Bronchial epithelial cell (primary cell): ENCODE measurements at regions not wholly inside any gene's neighbourhood (a gene's known extent, or its start where the extent isn't known, plus 50 kb on each side); places are given as distances from the start of the nearest gene placed in this dataset.

ENCODE experiments used
- DNase-seq: peaks from one replicate; pipeline ENCODE4 v3.0.0-alpha.2; 2010; ENCODE audit warnings: low read depth
- FAIRE-seq: peaks from 2 replicates; lab custom pipeline; 2011; peaks lifted over from hg19 to GRCh38; lab: Jason Lieb, UNC
- H3K27me3 ChIP-seq: 2 replicates; pipeline ENCODE4 v1.5.1; 2011; ENCODE audit warnings: low read length; ENCODE audit not compliant: control insufficient read depth, insufficient read depth
- H3K36me3 ChIP-seq: 2 replicates; pipeline ENCODE4 v1.5.1; 2011; ENCODE audit warnings: low read length; ENCODE audit not compliant: control insufficient read depth, insufficient read depth
- H3K4me3 ChIP-seq: 2 replicates; pipeline ENCODE4 v1.5.1; 2011; ENCODE audit warnings: mild to moderate bottlenecking, low read depth, low read length, control low read depth
- TF ChIP-seq, protein P1 (sequence below): IDR thresholded peaks from 2 replicates; pipeline ENCODE4 v1.5.1; 2011; ENCODE audit warnings: mild to moderate bottlenecking, moderate library complexity, low read length, control low read depth, inconsistent platforms; ENCODE audit not compliant: insufficient read depth, severe bottlenecking

GRCh38 chr5:50963971-50964745 lies 297.7 kb downstream of the PARP8 start:
- Histone ChIP-seq H3K36me3 (no peaks in the 10 kb centered on the region), H3K4me3 (no peak overlapping the region), H3K27me3 (peaks cover 19% of the 10 kb centered on the region)
- FAIRE-seq: no peak
- TF ChIP-seq, protein P1, sequence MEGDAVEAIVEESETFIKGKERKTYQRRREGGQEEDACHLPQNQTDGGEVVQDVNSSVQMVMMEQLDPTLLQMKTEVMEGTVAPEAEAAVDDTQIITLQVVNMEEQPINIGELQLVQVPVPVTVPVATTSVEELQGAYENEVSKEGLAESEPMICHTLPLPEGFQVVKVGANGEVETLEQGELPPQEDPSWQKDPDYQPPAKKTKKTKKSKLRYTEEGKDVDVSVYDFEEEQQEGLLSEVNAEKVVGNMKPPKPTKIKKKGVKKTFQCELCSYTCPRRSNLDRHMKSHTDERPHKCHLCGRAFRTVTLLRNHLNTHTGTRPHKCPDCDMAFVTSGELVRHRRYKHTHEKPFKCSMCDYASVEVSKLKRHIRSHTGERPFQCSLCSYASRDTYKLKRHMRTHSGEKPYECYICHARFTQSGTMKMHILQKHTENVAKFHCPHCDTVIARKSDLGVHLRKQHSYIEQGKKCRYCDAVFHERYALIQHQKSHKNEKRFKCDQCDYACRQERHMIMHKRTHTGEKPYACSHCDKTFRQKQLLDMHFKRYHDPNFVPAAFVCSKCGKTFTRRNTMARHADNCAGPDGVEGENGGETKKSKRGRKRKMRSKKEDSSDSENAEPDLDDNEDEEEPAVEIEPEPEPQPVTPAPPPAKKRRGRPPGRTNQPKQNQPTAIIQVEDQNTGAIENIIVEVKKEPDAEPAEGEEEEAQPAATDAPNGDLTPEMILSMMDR: no peak
- DNase-seq: no peak

- peaks cover 28% of the 10 kb centered on the region for H3K27me3 ChIP-seq
- FAIRE-seq: no peak
- DNase-seq: no peak
- TF ChIP-seq, protein P1: no peak
- H3K4me3 ChIP-seq: no peak overlapping the region
- no peaks in the 10 kb centered on the region for H3K36me3 ChIP-seq
Observed at GRCh38 chr5:50964746-50965653, 298.6 kb downstream of the PARP8 start.

GRCh38 chr5:50965654-50966375 lies 299.4 kb downstream of the PARP8 start:
- Histone ChIP-seq H3K4me3 (no peak overlapping the region), H3K27me3 (peaks cover 32% of the 10 kb centered on the region), H3K36me3 (no peaks in the 10 kb centered on the region)
- FAIRE-seq: no peak
- DNase-seq: no peak
- TF ChIP-seq, protein P1: no peak

DNA sequence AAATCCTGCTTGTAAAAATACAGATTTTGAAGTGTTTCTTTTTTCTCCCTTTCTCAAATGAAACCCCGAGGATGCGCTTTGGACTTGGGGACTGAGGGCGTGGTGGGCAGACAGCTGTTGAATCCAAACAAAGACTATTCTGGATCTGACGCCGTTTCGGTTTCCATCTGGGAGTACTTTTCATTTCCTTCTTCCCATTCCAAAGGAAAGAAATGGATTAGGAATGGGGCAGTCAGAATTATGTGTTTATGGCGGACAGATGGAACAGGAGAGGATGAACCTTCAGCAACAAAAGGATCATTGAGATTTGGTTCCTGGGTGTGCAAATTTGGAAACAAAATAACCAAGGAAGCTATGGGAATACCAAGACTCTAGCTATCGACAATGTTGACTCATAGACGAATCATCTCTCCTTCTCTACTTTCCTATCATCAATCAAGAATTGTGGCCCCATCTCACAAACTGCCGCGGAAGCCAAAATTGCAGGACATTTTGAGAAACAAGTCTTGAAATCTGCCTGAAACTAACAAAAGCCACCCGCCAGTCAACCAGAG lies 300.6 kb downstream of the PARP8 start:
- no peak for FAIRE-seq
- H3K27me3 ChIP-seq: peaks cover 32% of the 10 kb centered on the region
- TF ChIP-seq, protein P1: no peak

GRCh38 chr5:50967563-50968355 lies 301.3 kb downstream of the PARP8 start:
- FAIRE-seq (no peak), DNase-seq (no peak)
- TF ChIP-seq, protein P1: no peak
- Histone ChIP-seq H3K27me3 (peaks cover 32% of the 10 kb centered on the region), H3K4me3 (no peak overlapping the region), H3K36me3 (no peaks in the 10 kb centered on the region)

More for the DNA sequence above, 300.6 kb downstream of the PARP8 start:
- H3K4me3 ChIP-seq: no peak overlapping the region
- no peak for DNase-seq
- no peaks in the 10 kb centered on the region for H3K36me3 ChIP-seq
